Heart left ventricle (tissue), 13 donors: ENCODE measurements at regions not wholly inside any gene's neighbourhood (a gene's known extent, or its start where the extent isn't known, plus 50 kb on each side); places are given as distances from the start of the nearest gene placed in this dataset.

ENCODE experiments used
- POLR2A ChIP-seq, 2 donors: fragments of 450-650 bp; IDR thresholded peaks; one replicate each; pipeline ENCODE4 v1.6.1; 2017; ENCODE audit warnings: antibody characterized with exemption in 2 of 2, mild to moderate bottlenecking in 2 of 2, moderate library complexity in 2 of 2
- TF ChIP-seq, protein P1 (sequence below), 12 donors: fragments of 200-600 bp; sonication (generic) in 4 of 12; IDR thresholded peaks; one replicate each; pipeline versions ENCODE4 v1.5.0 to v1.8.0; 2018 to 2022; ENCODE audit warnings: antibody characterized with exemption in 12 of 12, mild to moderate bottlenecking in 5 of 12
- donor health status: ischemic (EF 13 %, LVEDD 7.1; RV severe dilation, severe dysfunction).
- donor health status: DM: no; HTN: yes; CAD: no.
- donor health status: DM: no; HTN: no; CAD: no.
- donor health status: ischemic (EF 25% LVEDD 6.9; RV normal size, moderate dysfunction).
- donor health status: ischemic (EF 25% LVEDD 5.7; RV mildly dilated, moderate dysfunction).
- donor health status: ischemic (EF 35%, LVEDD 5.7; RV mildly dilated, moderate dysfunction).
- donor health status: nonischemic (EF 11% LVEDD 7.7; RV severe dilation, severe dysfunction).
- donor health status: DM: yes; HTN: yes; CAD: no.
- donor health status: PGD.
- donor health status: ischemic (EF 29% LVEDD 5.4; RV normal size, mild dysfunction).
- donor health status: nonischemic (EF 23%, LVEDD 6.1; RV moderate dilation, normal function).

- TF ChIP-seq, protein P1, sequence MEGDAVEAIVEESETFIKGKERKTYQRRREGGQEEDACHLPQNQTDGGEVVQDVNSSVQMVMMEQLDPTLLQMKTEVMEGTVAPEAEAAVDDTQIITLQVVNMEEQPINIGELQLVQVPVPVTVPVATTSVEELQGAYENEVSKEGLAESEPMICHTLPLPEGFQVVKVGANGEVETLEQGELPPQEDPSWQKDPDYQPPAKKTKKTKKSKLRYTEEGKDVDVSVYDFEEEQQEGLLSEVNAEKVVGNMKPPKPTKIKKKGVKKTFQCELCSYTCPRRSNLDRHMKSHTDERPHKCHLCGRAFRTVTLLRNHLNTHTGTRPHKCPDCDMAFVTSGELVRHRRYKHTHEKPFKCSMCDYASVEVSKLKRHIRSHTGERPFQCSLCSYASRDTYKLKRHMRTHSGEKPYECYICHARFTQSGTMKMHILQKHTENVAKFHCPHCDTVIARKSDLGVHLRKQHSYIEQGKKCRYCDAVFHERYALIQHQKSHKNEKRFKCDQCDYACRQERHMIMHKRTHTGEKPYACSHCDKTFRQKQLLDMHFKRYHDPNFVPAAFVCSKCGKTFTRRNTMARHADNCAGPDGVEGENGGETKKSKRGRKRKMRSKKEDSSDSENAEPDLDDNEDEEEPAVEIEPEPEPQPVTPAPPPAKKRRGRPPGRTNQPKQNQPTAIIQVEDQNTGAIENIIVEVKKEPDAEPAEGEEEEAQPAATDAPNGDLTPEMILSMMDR (IDR thresholded peaks at IDR 0.05) = no peak
- no peak for TF ChIP-seq POLR2A (IDR thresholded peaks at IDR 0.05)
These were observed 186.9 kb upstream of the ADGRL2 start for GRCh38 chr1:81613803-81614202.
